ENCODE measurements at regions not wholly inside any gene's neighbourhood (a gene's known extent, or its start where the extent isn't known, plus 50 kb on each side); places are given as distances from the start of the nearest gene placed in this dataset.

DNA sequence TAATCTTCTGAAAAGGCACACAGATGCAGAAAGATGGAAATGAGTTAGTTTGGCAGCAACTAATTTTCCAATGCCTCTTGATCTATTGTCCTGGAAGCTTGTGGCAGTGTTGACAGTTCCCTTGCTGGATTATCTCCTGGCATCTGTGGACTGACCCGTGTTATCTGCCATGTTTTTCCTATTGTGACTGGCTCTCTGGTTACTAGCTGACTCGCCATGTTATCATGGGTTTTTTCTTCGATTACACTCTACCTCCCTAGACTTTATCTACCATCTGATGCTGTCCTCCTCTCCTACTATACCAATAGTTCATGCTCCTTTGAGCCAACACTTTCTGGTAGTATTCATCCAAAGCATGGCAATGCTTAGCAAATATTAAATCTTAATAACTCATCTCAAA is 63.3 kb upstream of the FLRT2 start:
- Histone ChIP-seq H3K27ac (ENCODE audit: low read depth in 2 of 2, low read length in 2 of 2) (no peak overlapping the region), H3K4me3 (ENCODE audit: low read length in 3 of 3) (no peak overlapping the region), H3K9me3 (ENCODE audit: control insufficient read depth in 2 of 3, insufficient read depth in 1 of 3, low read length in 3 of 3) (no peaks in the 10 kb centered on the region), H3K27me3 (ENCODE audit: control insufficient read depth, insufficient read depth, low read length) (no peaks in the 10 kb centered on the region), H3K36me3 (ENCODE audit: control insufficient read depth in 2 of 3, insufficient read depth in 3 of 3, low read length in 3 of 3) (no peaks in the 10 kb centered on the region), H3K9ac (ENCODE audit: low read length in 3 of 3) (no peak overlapping the region), H3K4me1 (ENCODE audit: control insufficient read depth in 2 of 3, insufficient read depth in 2 of 3, low read depth in 1 of 3, low read length in 3 of 3) (no peaks in the 10 kb centered on the region)
- intact Hi-C loops (cut with DNase I): no loop called here
- TF ChIP-seq, protein P1, sequence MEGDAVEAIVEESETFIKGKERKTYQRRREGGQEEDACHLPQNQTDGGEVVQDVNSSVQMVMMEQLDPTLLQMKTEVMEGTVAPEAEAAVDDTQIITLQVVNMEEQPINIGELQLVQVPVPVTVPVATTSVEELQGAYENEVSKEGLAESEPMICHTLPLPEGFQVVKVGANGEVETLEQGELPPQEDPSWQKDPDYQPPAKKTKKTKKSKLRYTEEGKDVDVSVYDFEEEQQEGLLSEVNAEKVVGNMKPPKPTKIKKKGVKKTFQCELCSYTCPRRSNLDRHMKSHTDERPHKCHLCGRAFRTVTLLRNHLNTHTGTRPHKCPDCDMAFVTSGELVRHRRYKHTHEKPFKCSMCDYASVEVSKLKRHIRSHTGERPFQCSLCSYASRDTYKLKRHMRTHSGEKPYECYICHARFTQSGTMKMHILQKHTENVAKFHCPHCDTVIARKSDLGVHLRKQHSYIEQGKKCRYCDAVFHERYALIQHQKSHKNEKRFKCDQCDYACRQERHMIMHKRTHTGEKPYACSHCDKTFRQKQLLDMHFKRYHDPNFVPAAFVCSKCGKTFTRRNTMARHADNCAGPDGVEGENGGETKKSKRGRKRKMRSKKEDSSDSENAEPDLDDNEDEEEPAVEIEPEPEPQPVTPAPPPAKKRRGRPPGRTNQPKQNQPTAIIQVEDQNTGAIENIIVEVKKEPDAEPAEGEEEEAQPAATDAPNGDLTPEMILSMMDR (IDR thresholded peaks at IDR 0.05; ENCODE audit: borderline replicate concordance, extremely low read depth, insufficient read depth): no peak
- FAIRE-seq (no peak), DNase-seq (no peak)

DNA sequence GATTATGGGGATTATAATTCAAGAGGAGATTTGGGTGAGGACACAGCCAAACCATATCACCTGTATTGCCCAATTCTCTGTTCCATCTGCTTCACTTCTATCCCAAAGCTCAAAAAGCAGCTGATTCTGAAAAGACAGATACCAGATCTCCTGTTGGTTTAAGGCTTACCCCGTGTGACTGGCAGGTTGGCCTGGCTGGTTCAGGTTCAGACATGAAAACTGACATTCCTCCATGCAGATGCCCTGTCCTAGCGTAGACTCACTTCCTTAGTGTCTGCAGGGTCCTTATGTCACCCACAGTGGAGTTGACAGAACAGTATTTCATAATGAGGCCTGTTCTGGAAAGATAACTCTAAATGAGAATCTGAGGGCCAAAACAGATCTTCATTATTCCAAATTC is 61.1 kb upstream of the FLRT2 start:
- Histone ChIP-seq H3K9me3 (ENCODE audit: control insufficient read depth in 2 of 3, insufficient read depth in 1 of 3, low read length in 3 of 3) (no peaks in the 10 kb centered on the region), H3K27me3 (ENCODE audit: control insufficient read depth, insufficient read depth, low read length) (no peaks in the 10 kb centered on the region), H3K4me1 (ENCODE audit: control insufficient read depth in 2 of 3, insufficient read depth in 2 of 3, low read depth in 1 of 3, low read length in 3 of 3) (no peaks in the 10 kb centered on the region), H3K9ac (ENCODE audit: low read length in 3 of 3) (no peak overlapping the region), H3K4me3 (ENCODE audit: low read length in 3 of 3) (no peak overlapping the region), H3K27ac (ENCODE audit: low read depth in 2 of 2, low read length in 2 of 2) (no peak overlapping the region), H3K36me3 (ENCODE audit: control insufficient read depth in 2 of 3, insufficient read depth in 3 of 3, low read length in 3 of 3) (no peaks in the 10 kb centered on the region)
- intact Hi-C loops (cut with DNase I): no loop called here
- FAIRE-seq (no peak), DNase-seq (no peak)
- TF ChIP-seq, protein P1 (IDR thresholded peaks at IDR 0.05; ENCODE audit: borderline replicate concordance, extremely low read depth, insufficient read depth): no peak

DNA sequence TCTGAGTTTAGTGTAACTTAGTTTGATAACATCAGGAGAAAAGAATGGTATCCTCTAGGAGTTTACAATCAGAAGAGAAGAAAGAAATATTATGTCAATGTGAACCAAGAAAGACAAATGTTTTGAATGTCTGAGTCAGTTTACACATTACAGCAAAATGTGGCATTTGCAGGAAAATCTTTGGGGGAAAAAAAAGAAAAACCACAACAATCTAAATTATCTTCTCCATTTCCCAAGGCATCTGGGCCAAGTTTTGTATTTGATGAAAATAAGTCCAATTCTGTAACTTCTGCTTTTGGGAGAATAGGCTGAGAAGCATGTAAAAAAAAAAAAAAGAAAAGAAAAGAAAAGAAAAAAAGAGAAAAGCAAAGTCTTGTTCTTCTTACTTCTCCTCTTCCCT is 58.8 kb upstream of the FLRT2 start:
- H3K4me3 ChIP-seq (ENCODE audit: low read length in 3 of 3): no peak overlapping the region
- FAIRE-seq: no peak
- no peaks in the 10 kb centered on the region for H3K36me3 ChIP-seq (ENCODE audit: control insufficient read depth in 2 of 3, insufficient read depth in 3 of 3, low read length in 3 of 3)
- TF ChIP-seq, protein P1 (IDR thresholded peaks at IDR 0.05; ENCODE audit: borderline replicate concordance, extremely low read depth, insufficient read depth): no peak
- intact Hi-C loops (cut with DNase I): no loop called here
- H3K27me3 ChIP-seq (ENCODE audit: control insufficient read depth, insufficient read depth, low read length): no peaks in the 10 kb centered on the region
- H3K27ac ChIP-seq (ENCODE audit: low read depth in 2 of 2, low read length in 2 of 2): no peak overlapping the region
- no peaks in the 10 kb centered on the region for H3K9me3 ChIP-seq (ENCODE audit: control insufficient read depth in 2 of 3, insufficient read depth in 1 of 3, low read length in 3 of 3)
- no peak for DNase-seq
- H3K9ac ChIP-seq (ENCODE audit: low read length in 3 of 3): no peak overlapping the region
- H3K4me1 ChIP-seq (ENCODE audit: control insufficient read depth in 2 of 3, insufficient read depth in 2 of 3, low read depth in 1 of 3, low read length in 3 of 3): no peaks in the 10 kb centered on the region

DNA sequence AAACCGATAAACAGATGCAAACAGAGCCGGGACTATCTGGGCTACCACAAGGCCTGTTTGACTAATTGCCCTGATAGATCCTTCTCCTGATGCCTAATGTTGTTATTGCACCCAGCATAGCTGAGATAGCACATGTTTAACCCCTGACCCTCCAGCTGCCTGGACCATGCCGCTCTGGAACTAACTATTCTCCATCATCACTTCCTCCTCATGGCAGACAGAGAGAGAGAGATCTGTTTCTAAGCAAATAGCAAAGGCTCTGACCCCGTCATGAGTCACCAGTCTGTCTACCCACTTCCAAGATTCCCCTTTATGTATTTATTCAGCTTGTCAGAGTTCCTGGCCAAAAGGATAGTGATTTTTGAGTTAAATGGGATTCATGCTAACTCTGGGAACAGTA is 58.2 kb upstream of the FLRT2 start:
- intact Hi-C loops (cut with DNase I): no loop called here
- H3K27me3 ChIP-seq (ENCODE audit: control insufficient read depth, insufficient read depth, low read length): no peaks in the 10 kb centered on the region
- TF ChIP-seq, protein P1 (IDR thresholded peaks at IDR 0.05; ENCODE audit: borderline replicate concordance, extremely low read depth, insufficient read depth): no peak
- H3K4me3 ChIP-seq (ENCODE audit: low read length in 3 of 3): no peak overlapping the region
- H3K4me1 ChIP-seq (ENCODE audit: control insufficient read depth in 2 of 3, insufficient read depth in 2 of 3, low read depth in 1 of 3, low read length in 3 of 3): no peaks in the 10 kb centered on the region
- DNase-seq: peak in 4 of 5 donors; percentile 36 to 51 (median 44)
- H3K27ac ChIP-seq (ENCODE audit: low read depth in 2 of 2, low read length in 2 of 2): no peak overlapping the region
- H3K9me3 ChIP-seq (ENCODE audit: control insufficient read depth in 2 of 3, insufficient read depth in 1 of 3, low read length in 3 of 3): no peaks in the 10 kb centered on the region
- FAIRE-seq: no peak
- no peak overlapping the region for H3K9ac ChIP-seq (ENCODE audit: low read length in 3 of 3)
- no peaks in the 10 kb centered on the region for H3K36me3 ChIP-seq (ENCODE audit: control insufficient read depth in 2 of 3, insufficient read depth in 3 of 3, low read length in 3 of 3)

Measured in kidney (tissue), 13 donors.